Endodermal cell (in vitro differentiated cells): ENCODE measurements at regions not wholly inside any gene's neighbourhood (a gene's known extent, or its start where the extent isn't known, plus 50 kb on each side); places are given as distances from the start of the nearest gene placed in this dataset.

Source experiments
- DNase-seq: peaks from one replicate; pipeline ENCODE4 v3.0.0-alpha.2; 2017
- H3K27ac ChIP-seq: 2 replicates; pipeline ENCODE4 v1.5.1; 2013; ENCODE audit warnings: mild to moderate bottlenecking, low read depth, low read length, moderate library complexity
- H3K27me3 ChIP-seq: 2 replicates; pipeline ENCODE4 v1.6.1; 2013; ENCODE audit warnings: mild to moderate bottlenecking, low read length, moderate library complexity; ENCODE audit not compliant: insufficient read depth, control insufficient read depth, poor library complexity, severe bottlenecking
- H3K36me3 ChIP-seq: 2 replicates; pipeline ENCODE4 v1.7.0; 2013; ENCODE audit warnings: mild to moderate bottlenecking, low read length, moderate library complexity; ENCODE audit not compliant: control insufficient read depth, insufficient read depth
- H3K4me1 ChIP-seq: one replicate; pipeline ENCODE4 v1.7.0; 2013; ENCODE audit warnings: low read length; ENCODE audit not compliant: control insufficient read depth, insufficient read depth
- H3K4me3 ChIP-seq: 2 replicates; pipeline ENCODE4 v1.5.1; 2013; ENCODE audit warnings: mild to moderate bottlenecking, low read length, moderate library complexity
- H3K9ac ChIP-seq: 2 replicates; pipeline ENCODE4 v1.6.1; 2013; ENCODE audit warnings: mild to moderate bottlenecking, low read length, moderate library complexity; ENCODE audit not compliant: poor library complexity, severe bottlenecking; ENCODE audit errors: extremely low read depth
- H3K9me3 ChIP-seq: 2 replicates; pipeline ENCODE4 v1.6.1; 2013; ENCODE audit warnings: mild to moderate bottlenecking, low read length, moderate library complexity; ENCODE audit not compliant: control insufficient read depth
- H3K27ac Mint-ChIP-seq: 2 replicates; pipeline ENCODE4 v1.8.0; 2020; ENCODE audit warnings: mixed read lengths
- H3K27me3 Mint-ChIP-seq: 2 replicates; pipeline ENCODE4 v1.8.0; 2021; ENCODE audit warnings: mild to moderate bottlenecking, mixed read lengths; ENCODE audit not compliant: insufficient read depth
- H3K36me3 Mint-ChIP-seq: 2 replicates; pipeline ENCODE4 v1.8.0; 2020; ENCODE audit warnings: low read depth, mixed read lengths
- H3K4me1 Mint-ChIP-seq: 2 replicates; pipeline ENCODE4 v1.8.0; 2020; ENCODE audit warnings: mixed read lengths
- H3K4me3 Mint-ChIP-seq: 2 replicates; pipeline ENCODE4 v1.8.0; 2020; ENCODE audit warnings: mild to moderate bottlenecking, moderate library complexity, mixed read lengths
- H3K9me3 Mint-ChIP-seq: 2 replicates; pipeline ENCODE4 v1.8.0; 2020; ENCODE audit warnings: mild to moderate bottlenecking, mixed read lengths
- WGBS, 2 experiments: methylation state at CpG; one replicate each; pipeline versions ENCODE4 v1.1.5 to v1.1.7; 2013; ENCODE audit warnings: missing lambda C conversion rate in 2 of 2, mixed read lengths in 1 of 2; ENCODE audit not compliant: insufficient coverage in 1 of 2, insufficient read length in 1 of 2; 5-methylcytosine and 5-hydroxymethylcytosine counted together
- TF ChIP-seq, protein P1 (sequence below): fragments of 200-600 bp; sonication (generic); conservative IDR thresholded peaks from 2 replicates; pipeline ENCODE4 v1.5.0; 2021; ENCODE audit warnings: antibody characterized with exemption, mild to moderate bottlenecking

DNA sequence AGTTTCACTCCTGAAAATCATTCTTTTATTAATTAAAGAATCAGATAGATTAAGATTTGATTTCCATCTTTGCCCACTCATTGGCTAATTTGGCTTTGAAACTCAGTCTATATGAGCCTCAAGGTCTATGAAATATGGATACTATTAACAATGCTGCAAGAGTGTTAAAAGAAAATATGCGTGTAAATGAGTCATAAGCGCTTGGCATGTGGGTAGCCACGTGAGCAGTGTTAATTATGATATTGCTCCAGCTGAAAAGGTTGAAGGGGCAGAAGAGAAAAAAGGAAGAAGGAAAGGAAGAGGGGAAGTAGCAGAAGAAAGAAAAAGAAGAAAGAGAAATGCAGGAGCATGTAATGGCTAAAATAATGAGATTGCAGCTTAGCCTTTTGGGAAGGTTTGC, 151.4 kb downstream of the CHRM3 start:
- Histone ChIP-seq H3K9me3 (no peaks in the 10 kb centered on the region), H3K27ac (no peak overlapping the region), H3K36me3 (no peaks in the 10 kb centered on the region), H3K4me1 (no peaks in the 10 kb centered on the region), H3K27me3 (no peaks in the 10 kb centered on the region), H3K4me3 (no peak overlapping the region), H3K9ac (no peak overlapping the region)
- no peak for DNase-seq
- Mint-ChIP-seq H3K27me3 (no peaks in the 10 kb centered on the region), H3K4me3 (no peak overlapping the region), H3K36me3 (no peaks in the 10 kb centered on the region), H3K9me3 (peaks cover 2% of the 10 kb centered on the region), H3K4me1 (no peaks in the 10 kb centered on the region), H3K27ac (no peak overlapping the region)
- 86 to 89% methylated on average over 3 of the region's 3 CpGs for WGBS, 2 experiments
- TF ChIP-seq, protein P1, sequence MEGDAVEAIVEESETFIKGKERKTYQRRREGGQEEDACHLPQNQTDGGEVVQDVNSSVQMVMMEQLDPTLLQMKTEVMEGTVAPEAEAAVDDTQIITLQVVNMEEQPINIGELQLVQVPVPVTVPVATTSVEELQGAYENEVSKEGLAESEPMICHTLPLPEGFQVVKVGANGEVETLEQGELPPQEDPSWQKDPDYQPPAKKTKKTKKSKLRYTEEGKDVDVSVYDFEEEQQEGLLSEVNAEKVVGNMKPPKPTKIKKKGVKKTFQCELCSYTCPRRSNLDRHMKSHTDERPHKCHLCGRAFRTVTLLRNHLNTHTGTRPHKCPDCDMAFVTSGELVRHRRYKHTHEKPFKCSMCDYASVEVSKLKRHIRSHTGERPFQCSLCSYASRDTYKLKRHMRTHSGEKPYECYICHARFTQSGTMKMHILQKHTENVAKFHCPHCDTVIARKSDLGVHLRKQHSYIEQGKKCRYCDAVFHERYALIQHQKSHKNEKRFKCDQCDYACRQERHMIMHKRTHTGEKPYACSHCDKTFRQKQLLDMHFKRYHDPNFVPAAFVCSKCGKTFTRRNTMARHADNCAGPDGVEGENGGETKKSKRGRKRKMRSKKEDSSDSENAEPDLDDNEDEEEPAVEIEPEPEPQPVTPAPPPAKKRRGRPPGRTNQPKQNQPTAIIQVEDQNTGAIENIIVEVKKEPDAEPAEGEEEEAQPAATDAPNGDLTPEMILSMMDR: no peak

GRCh38 chr1:239538239-239538988, 152.0 kb downstream of the CHRM3 start:
- H3K36me3 ChIP-seq: no peaks in the 10 kb centered on the region
- Mint-ChIP-seq H3K4me1 (no peaks in the 10 kb centered on the region), H3K4me3 (no peak overlapping the region), H3K36me3 (no peaks in the 10 kb centered on the region), H3K27ac (no peak overlapping the region), H3K9me3 (no peaks in the 10 kb centered on the region), H3K27me3 (no peaks in the 10 kb centered on the region)
- H3K4me3 ChIP-seq: no peak overlapping the region
- H3K9me3 ChIP-seq: no peaks in the 10 kb centered on the region
- no peaks in the 10 kb centered on the region for H3K27me3 ChIP-seq
- H3K27ac ChIP-seq: no peak overlapping the region
- H3K9ac ChIP-seq: no peak overlapping the region
- no peak for DNase-seq
- TF ChIP-seq, protein P1: no peak
- 33 to 70% methylated on average over 1 of the region's 2 CpGs for WGBS, 2 experiments
- H3K4me1 ChIP-seq: no peaks in the 10 kb centered on the region

GRCh38 chr1:239539051-239539450, 152.7 kb downstream of the CHRM3 start:
- Histone ChIP-seq H3K36me3 (no peaks in the 10 kb centered on the region), H3K27me3 (no peaks in the 10 kb centered on the region), H3K9me3 (no peaks in the 10 kb centered on the region), H3K9ac (no peak overlapping the region), H3K27ac (no peak overlapping the region), H3K4me3 (no peak overlapping the region), H3K4me1 (no peaks in the 10 kb centered on the region)
- Mint-ChIP-seq H3K4me1 (no peaks in the 10 kb centered on the region), H3K27ac (no peak overlapping the region), H3K4me3 (no peak overlapping the region), H3K27me3 (no peaks in the 10 kb centered on the region), H3K36me3 (no peaks in the 10 kb centered on the region), H3K9me3 (no peaks in the 10 kb centered on the region)
- no peak for DNase-seq
- TF ChIP-seq, protein P1: no peak
- 82 to 85% methylated on average over 2 of the region's 2 CpGs for WGBS, 2 experiments
